SK-N-SH (cell line): ENCODE measurements at regions not wholly inside any gene's neighbourhood (a gene's known extent, or its start where the extent isn't known, plus 50 kb on each side); places are given as distances from the start of the nearest gene placed in this dataset.

Source experiments
- CTCF ChIA-PET: fragments of 300-600, 350-600 bp; formaldehyde crosslinking; extraction: SDS; loops from one replicate; lab custom pipeline; 2021; lab: Yijun Ruan, JAX
- POLR2A ChIA-PET: fragments of 350-600 bp; sonication (Branson Sonifier 250); formaldehyde crosslinking; extraction: SDS; loops from one replicate; lab custom pipeline; 2020; ENCODE audit warnings: antibody characterized with exemption, inconsistent platforms; lab: Yijun Ruan, JAX
- DNase-seq: peaks from one replicate; pipeline ENCODE4 v3.0.0; 2012
- H2AFZ ChIP-seq: fragments of 200-600 bp; sonication (generic); 2 replicates; pipeline ENCODE4 v1.8.1; 2016; ENCODE audit warnings: antibody characterized with exemption, mild to moderate bottlenecking, low read depth
- H3F3A ChIP-seq: fragments of 200-600 bp; sonication (generic); replicated peaks from 2 replicates; pipeline ENCODE3; 2016; ENCODE audit warnings: antibody characterized with exemption, mild to moderate bottlenecking; ENCODE audit not compliant: insufficient read depth
- H3K27ac ChIP-seq, 2 experiments: fragments of 200-500 bp in 1 of 2; fragments of 200-600 bp in 1 of 2; sonication (Bioruptor generic) in 1 of 2; sonication (generic), shearing (Covaris generic) in 1 of 2; 2 replicates each; pipeline versions ENCODE4 v1.5.1 to v1.6.1; 2014 to 2016; ENCODE audit warnings: low read depth in 2 of 2, inconsistent platforms in 1 of 2, low read length in 1 of 2, mild to moderate bottlenecking in 1 of 2, mixed read lengths in 1 of 2
- H3K27me3 ChIP-seq: fragments of 200-600 bp; sonication (generic), shearing (Covaris generic); 2 replicates; pipeline ENCODE4 v1.6.1; 2016; ENCODE audit warnings: mixed run types; ENCODE audit not compliant: insufficient read depth
- H3K36me3 ChIP-seq, 2 experiments: fragments of 200-500 bp in 1 of 2; fragments of 200-600 bp in 1 of 2; sonication (Bioruptor generic) in 1 of 2; sonication (generic) in 1 of 2; replicated peaks in 1 of 2; 2 replicates each; pipeline versions ENCODE3 to v1.5.1; 2014 to 2016; ENCODE audit warnings: low read length in 1 of 2, mild to moderate bottlenecking in 1 of 2; ENCODE audit not compliant: insufficient read depth in 2 of 2, control insufficient read depth in 1 of 2
- H3K4me1 ChIP-seq, 2 experiments: fragments of 200-500 bp in 1 of 2; fragments of 200-600 bp in 1 of 2; sonication (Bioruptor generic) in 1 of 2; sonication (generic), shearing (Covaris generic) in 1 of 2; 2 replicates each; pipeline versions ENCODE4 v1.5.1 to v1.6.1; 2014 to 2016; ENCODE audit warnings: low read depth in 1 of 2, low read length in 1 of 2, mixed run types in 1 of 2; ENCODE audit not compliant: insufficient read depth in 2 of 2, control insufficient read depth in 1 of 2
- H3K4me2 ChIP-seq: fragments of 200-600 bp; sonication (generic), shearing (Covaris generic); 2 replicates; pipeline ENCODE4 v1.6.1; 2017; ENCODE audit warnings: mixed run types
- H3K4me3 ChIP-seq, 2 experiments: fragments of 200-500 bp in 1 of 2; fragments of 200-600 bp in 1 of 2; sonication (Bioruptor generic) in 1 of 2; sonication (generic), shearing (Covaris generic) in 1 of 2; 2 replicates each; pipeline versions ENCODE4 v1.5.1 to v1.8.1; 2014 to 2016; ENCODE audit warnings: low read depth in 2 of 2, inconsistent platforms in 1 of 2, low read length in 1 of 2, mild to moderate bottlenecking in 1 of 2, mixed read lengths in 1 of 2, moderate library complexity in 1 of 2
- H3K79me2 ChIP-seq: fragments of 200-600 bp; sonication (generic); 2 replicates; pipeline ENCODE4 v1.8.1; 2017; ENCODE audit warnings: mild to moderate bottlenecking; ENCODE audit not compliant: insufficient read depth
- H3K9ac ChIP-seq: fragments of 200-600 bp; sonication (generic); 2 replicates; pipeline ENCODE4 v1.6.1; 2017; ENCODE audit warnings: mixed run types
- H3K9me2 ChIP-seq: fragments of 200-600 bp; sonication (generic); 2 replicates; pipeline ENCODE4 v1.6.1; 2017; ENCODE audit warnings: mixed run types
- H3K9me3 ChIP-seq: fragments of 200-600 bp; sonication (generic); 2 replicates; pipeline ENCODE4 v1.6.1; 2017; ENCODE audit warnings: mixed run types, mild to moderate bottlenecking, moderate library complexity
- H4K20me1 ChIP-seq: fragments of 200-600 bp; sonication (generic); 2 replicates; pipeline ENCODE4 v1.6.1; 2017; ENCODE audit warnings: mild to moderate bottlenecking, mixed run types; ENCODE audit not compliant: insufficient read depth
- CHD2 ChIP-seq: fragments of 150-350 bp; IDR thresholded peaks from 2 replicates; pipeline ENCODE4 v1.6.1; 2018; ENCODE audit warnings: low read length; ENCODE audit not compliant: partially characterized antibody
- ELF1 ChIP-seq: IDR thresholded peaks from 2 replicates; pipeline ENCODE4 v1.4.0; 2012
- FOSL2 ChIP-seq: IDR thresholded peaks from 2 replicates; pipeline ENCODE4 v1.4.0; 2012; ENCODE audit warnings: low read depth, mild to moderate bottlenecking, moderate library complexity, borderline replicate concordance
- FOXJ3 ChIP-seq: sonication (generic); formaldehyde crosslinking; IDR thresholded peaks from 2 replicates; pipeline ENCODE4 v1.5.1; 2020; ENCODE audit warnings: mild to moderate bottlenecking, missing genetic modification reagents
- FOXM1 ChIP-seq: IDR thresholded peaks from 2 replicates; pipeline ENCODE4 v1.4.0; 2012; ENCODE audit warnings: low read depth, mild to moderate bottlenecking
- GATA2 ChIP-seq: sonication (generic); formaldehyde crosslinking; IDR thresholded peaks from 2 replicates; pipeline ENCODE4 v1.5.0; 2020; ENCODE audit warnings: mild to moderate bottlenecking, missing genetic modification reagents
- JUND ChIP-seq: IDR thresholded peaks from 2 replicates; pipeline ENCODE4 v1.4.0; 2012
- MEF2A ChIP-seq: IDR thresholded peaks from 2 replicates; pipeline ENCODE4 v1.4.0; 2012; ENCODE audit warnings: low read depth, borderline replicate concordance
- NFIC ChIP-seq: IDR thresholded peaks from 2 replicates; pipeline ENCODE4 v1.4.0; 2012; ENCODE audit warnings: borderline replicate concordance
- NRF1 ChIP-seq: IDR thresholded peaks from 2 replicates; pipeline ENCODE4 v1.6.1; 2012; ENCODE audit warnings: low read depth, mild to moderate bottlenecking, low read length
- POLR2AphosphoS5 ChIP-seq: IDR thresholded peaks from 2 replicates; pipeline ENCODE4 v1.6.1; 2012; ENCODE audit warnings: low read depth, low read length
- RCOR1 ChIP-seq: fragments of 150-350 bp; IDR thresholded peaks from 2 replicates; pipeline ENCODE4 v1.6.1; 2017; ENCODE audit warnings: antibody characterized with exemption, low read length
- RXRA ChIP-seq: IDR thresholded peaks from 2 replicates; pipeline ENCODE4 v1.4.0; 2012; ENCODE audit warnings: low read depth, mild to moderate bottlenecking, borderline replicate concordance
- SIN3A ChIP-seq: IDR thresholded peaks from 2 replicates; pipeline ENCODE4 v1.6.1; 2012; ENCODE audit warnings: low read depth, mild to moderate bottlenecking, low read length, moderate library complexity, borderline replicate concordance
- SMC3 ChIP-seq: IDR thresholded peaks from 2 replicates; pipeline ENCODE4 v1.6.1; 2012; ENCODE audit warnings: low read depth, low read length, improper control_type of control experiment
- TAF1 ChIP-seq: IDR thresholded peaks from 2 replicates; pipeline ENCODE4 v1.6.1; 2012; ENCODE audit warnings: low read depth, mild to moderate bottlenecking, low read length, moderate library complexity, borderline replicate concordance
- YY1 ChIP-seq: IDR thresholded peaks from 2 replicates; pipeline ENCODE4 v1.4.0; 2012; ENCODE audit warnings: low read depth, mild to moderate bottlenecking
- ZBTB33 ChIP-seq: IDR thresholded peaks from 2 replicates; pipeline ENCODE4 v1.4.0; 2012; ENCODE audit warnings: low read depth, borderline replicate concordance
- WGBS: methylation state at CpG from one replicate; pipeline ENCODE4 v1.1.6; 2017; ENCODE audit warnings: low lambda C conversion rate; 5-methylcytosine and 5-hydroxymethylcytosine counted together
- TF ChIP-seq, protein P1 (sequence below): fragments of 150-350 bp; IDR thresholded peaks from 2 replicates; pipeline ENCODE4 v1.6.1; 2016; ENCODE audit warnings: mild to moderate bottlenecking, low read depth, low read length
- TF ChIP-seq, protein P2 (sequence below): fragments of 150-350 bp; IDR thresholded peaks from 2 replicates; pipeline ENCODE4 v1.6.1; 2017; ENCODE audit warnings: antibody characterized with exemption, low read length, low read depth, borderline replicate concordance
- TF ChIP-seq, protein P3 (sequence below): fragments of 200-600 bp; sonication (generic); IDR thresholded peaks from 2 replicates; pipeline ENCODE4 v1.6.1; 2017; ENCODE audit warnings: antibody characterized with exemption, mild to moderate bottlenecking, moderate library complexity
- TF ChIP-seq, protein P4 (sequence below): IDR thresholded peaks from 2 replicates; pipeline ENCODE4; 2012

DNA sequence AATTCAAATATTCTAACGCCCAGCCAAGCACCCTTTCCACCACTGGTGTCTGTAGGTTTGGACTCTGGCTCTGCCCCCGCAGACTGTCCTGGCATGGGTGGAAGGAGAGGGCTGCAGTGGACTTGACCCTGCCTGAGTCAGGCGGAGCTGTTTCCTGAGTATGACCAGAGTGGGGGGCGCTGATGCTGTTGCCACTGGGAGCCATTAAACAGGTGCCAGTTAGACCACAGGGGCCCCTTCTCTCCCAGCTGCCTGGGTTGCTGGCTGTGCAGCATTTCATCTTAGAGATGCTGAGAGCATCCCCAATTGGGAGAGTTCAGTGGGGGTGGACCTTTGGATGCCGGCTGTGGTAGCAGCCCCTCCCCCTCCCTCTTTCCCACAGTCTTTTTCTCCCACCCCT, 539.5 kb downstream of the MATN1 start:
- Histone ChIP-seq H3K9ac (no peak overlapping the region), H2AFZ (no peak overlapping the region), H3K4me1 (peaks cover 0 to 26% of the 10 kb centered on the region in 2 experiments; a peak in 2 of 4 replicates), H3K9me2 (no peaks in the 10 kb centered on the region)
- TF ChIP-seq SIN3A (no peak), FOXM1 (no peak), FOXJ3 (CRISPR knock-in tag) (no peak), JUND (no peak), POLR2AphosphoS5 (no peak), ELF1 (no peak), RXRA (no peak), CHD2 (no peak), NFIC (no peak), MEF2A (no peak), TAF1 (no peak), GATA2 (no peak), FOSL2 (no peak), SMC3 (no peak), RCOR1 (no peak), YY1 (no peak)
- TF ChIP-seq, protein P1, sequence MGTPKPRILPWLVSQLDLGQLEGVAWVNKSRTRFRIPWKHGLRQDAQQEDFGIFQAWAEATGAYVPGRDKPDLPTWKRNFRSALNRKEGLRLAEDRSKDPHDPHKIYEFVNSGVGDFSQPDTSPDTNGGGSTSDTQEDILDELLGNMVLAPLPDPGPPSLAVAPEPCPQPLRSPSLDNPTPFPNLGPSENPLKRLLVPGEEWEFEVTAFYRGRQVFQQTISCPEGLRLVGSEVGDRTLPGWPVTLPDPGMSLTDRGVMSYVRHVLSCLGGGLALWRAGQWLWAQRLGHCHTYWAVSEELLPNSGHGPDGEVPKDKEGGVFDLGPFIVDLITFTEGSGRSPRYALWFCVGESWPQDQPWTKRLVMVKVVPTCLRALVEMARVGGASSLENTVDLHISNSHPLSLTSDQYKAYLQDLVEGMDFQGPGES = no peak
- TF ChIP-seq, protein P2, sequence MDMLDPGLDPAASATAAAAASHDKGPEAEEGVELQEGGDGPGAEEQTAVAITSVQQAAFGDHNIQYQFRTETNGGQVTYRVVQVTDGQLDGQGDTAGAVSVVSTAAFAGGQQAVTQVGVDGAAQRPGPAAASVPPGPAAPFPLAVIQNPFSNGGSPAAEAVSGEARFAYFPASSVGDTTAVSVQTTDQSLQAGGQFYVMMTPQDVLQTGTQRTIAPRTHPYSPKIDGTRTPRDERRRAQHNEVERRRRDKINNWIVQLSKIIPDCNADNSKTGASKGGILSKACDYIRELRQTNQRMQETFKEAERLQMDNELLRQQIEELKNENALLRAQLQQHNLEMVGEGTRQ = no peak
- TF ChIP-seq, all 33 proteins: peak for 0
- Histone ChIP-seq H3K36me3 (no peaks in the 10 kb centered on the region), H3K9me3 (no peaks in the 10 kb centered on the region), H3F3A (no peaks in the 10 kb centered on the region), H3K27ac (no peak overlapping the region), H3K79me2 (no peaks in the 10 kb centered on the region), H3K4me3 (no peak overlapping the region), H4K20me1 (no peaks in the 10 kb centered on the region), H3K27me3 (no peaks in the 10 kb centered on the region), H3K4me2 (no peak overlapping the region)
- CTCF ChIA-PET = interaction anchor here (1.5 to 4.0 kb wide), 3 partner anchors 49 to 197 kb away, joined by 3 to 16 read pairs (median 12); no protein-coding TSS in a partner anchor
- POLR2A ChIA-PET = no interaction called here
- DNase-seq = no peak
- 34% methylated on average over 3 of the region's 5 CpGs for WGBS

GRCh38 chr1:30183006-30183405, 540.4 kb downstream of the MATN1 start:
- H2AFZ ChIP-seq = no peak overlapping the region
- H3K79me2 ChIP-seq = no peaks in the 10 kb centered on the region
- H3K9me3 ChIP-seq = no peaks in the 10 kb centered on the region
- no peaks in the 10 kb centered on the region for H4K20me1 ChIP-seq
- no peaks in the 10 kb centered on the region for H3K27me3 ChIP-seq
- no peaks in the 10 kb centered on the region for H3F3A ChIP-seq
- ChIA-PET POLR2A (interaction anchor here (1.6 kb wide), 1 partner anchor 12 kb away, joined by 3 read pairs; no protein-coding TSS in a partner anchor), CTCF (interaction anchor here (0.9 to 2.8 kb wide), 3 partner anchors 8 to 197 kb away, joined by 3 to 12 read pairs (median 5); no protein-coding TSS in a partner anchor)
- no peak overlapping the region for H3K4me2 ChIP-seq
- no peak overlapping the region for H3K4me3 ChIP-seq
- no peak for DNase-seq
- H3K9ac ChIP-seq = no peak overlapping the region
- WGBS = 16% methylated on average over 4 of the region's 4 CpGs
- no peaks in the 10 kb centered on the region for H3K36me3 ChIP-seq
- H3K4me1 ChIP-seq = peaks cover 0 to 26% of the 10 kb centered on the region in 2 experiments; a peak in 2 of 4 replicates
- H3K27ac ChIP-seq = no peak overlapping the region
- no peaks in the 10 kb centered on the region for H3K9me2 ChIP-seq
- TF ChIP-seq, protein P3, sequence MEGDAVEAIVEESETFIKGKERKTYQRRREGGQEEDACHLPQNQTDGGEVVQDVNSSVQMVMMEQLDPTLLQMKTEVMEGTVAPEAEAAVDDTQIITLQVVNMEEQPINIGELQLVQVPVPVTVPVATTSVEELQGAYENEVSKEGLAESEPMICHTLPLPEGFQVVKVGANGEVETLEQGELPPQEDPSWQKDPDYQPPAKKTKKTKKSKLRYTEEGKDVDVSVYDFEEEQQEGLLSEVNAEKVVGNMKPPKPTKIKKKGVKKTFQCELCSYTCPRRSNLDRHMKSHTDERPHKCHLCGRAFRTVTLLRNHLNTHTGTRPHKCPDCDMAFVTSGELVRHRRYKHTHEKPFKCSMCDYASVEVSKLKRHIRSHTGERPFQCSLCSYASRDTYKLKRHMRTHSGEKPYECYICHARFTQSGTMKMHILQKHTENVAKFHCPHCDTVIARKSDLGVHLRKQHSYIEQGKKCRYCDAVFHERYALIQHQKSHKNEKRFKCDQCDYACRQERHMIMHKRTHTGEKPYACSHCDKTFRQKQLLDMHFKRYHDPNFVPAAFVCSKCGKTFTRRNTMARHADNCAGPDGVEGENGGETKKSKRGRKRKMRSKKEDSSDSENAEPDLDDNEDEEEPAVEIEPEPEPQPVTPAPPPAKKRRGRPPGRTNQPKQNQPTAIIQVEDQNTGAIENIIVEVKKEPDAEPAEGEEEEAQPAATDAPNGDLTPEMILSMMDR = no peak
- TF ChIP-seq, protein P4, sequence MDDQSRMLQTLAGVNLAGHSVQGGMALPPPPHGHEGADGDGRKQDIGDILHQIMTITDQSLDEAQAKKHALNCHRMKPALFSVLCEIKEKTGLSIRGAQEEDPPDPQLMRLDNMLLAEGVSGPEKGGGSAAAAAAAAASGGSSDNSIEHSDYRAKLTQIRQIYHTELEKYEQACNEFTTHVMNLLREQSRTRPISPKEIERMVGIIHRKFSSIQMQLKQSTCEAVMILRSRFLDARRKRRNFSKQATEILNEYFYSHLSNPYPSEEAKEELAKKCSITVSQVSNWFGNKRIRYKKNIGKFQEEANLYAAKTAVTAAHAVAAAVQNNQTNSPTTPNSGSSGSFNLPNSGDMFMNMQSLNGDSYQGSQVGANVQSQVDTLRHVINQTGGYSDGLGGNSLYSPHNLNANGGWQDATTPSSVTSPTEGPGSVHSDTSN = no peak
- TF ChIP-seq, protein P2 = no peak
- no peak for TF ChIP-seq FOXJ3 (CRISPR knock-in tag)
- TF ChIP-seq ZBTB33 = no peak
- TF ChIP-seq POLR2AphosphoS5 = no peak
- TF ChIP-seq NRF1 = no peak
- no peak for TF ChIP-seq SMC3
